DMS 273 (cell line): ENCODE measurements at regions not wholly inside any gene's neighbourhood (a gene's known extent, or its start where the extent isn't known, plus 50 kb on each side); places are given as distances from the start of the nearest gene placed in this dataset.

Experiments
- DNase-seq: peaks from one replicate; lab custom pipeline; 2025; ENCODE audit not compliant: unreplicated experiment; lab: John Stamatoyannopoulos, UW

DNA sequence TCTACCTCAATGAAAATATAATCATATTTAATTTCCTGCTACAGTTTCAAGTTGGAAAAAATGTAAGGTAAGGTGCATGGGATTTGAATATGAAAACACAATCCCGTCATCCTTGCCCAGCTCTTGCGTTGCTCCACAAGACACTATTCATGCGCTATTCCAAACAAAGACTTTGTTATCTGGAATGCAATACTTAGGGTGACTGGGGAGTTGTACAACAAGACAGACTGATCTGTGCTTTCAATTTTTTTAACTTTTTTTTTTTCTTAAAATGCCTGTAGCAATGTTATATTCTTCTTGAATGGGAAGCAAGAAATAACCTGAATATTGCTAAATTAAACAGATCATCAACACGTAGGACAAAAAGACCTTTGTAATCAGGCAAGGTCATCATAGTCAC, 1077.2 kb downstream of the TTLL7 start:
- no peak for DNase-seq

DNA sequence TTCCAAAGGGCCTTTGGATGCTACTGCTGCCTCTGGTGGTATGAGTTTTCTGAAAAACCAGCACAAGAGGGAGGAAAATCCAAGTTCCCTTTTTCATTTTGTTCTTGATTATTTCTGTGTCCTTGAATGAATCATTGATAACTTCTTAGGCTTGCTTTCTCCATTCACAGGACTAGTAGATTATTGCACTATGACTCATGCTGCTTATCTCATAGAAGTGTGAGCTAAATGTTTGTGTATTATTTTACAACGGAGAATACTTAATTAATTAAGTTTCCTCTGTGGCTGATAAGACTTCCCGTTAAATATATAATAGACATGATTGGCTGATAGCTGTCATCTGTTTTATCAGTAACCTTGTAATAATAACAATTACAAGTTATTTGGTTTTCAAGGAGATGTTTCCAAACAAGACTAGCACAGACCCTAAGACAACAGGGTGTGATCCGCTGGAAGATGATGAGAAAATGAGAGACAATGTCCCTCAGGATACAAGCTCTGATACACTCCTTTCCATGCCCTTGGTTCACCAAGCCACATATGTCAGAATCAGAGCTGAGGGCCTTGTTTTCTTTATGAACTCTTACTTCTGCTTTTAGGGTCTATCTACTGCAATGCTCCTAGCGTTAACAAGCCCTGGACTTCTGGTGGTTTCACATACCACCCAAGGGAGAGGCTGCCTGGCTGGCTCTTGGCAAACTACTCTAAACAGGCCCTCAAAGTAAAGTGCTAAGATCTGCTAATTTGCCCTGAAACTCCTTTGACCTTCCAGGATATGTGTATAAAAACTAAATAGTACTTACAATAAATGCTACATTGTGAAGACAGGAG, 1078.3 kb downstream of the TTLL7 start:
- DNase-seq = no peak

DNA sequence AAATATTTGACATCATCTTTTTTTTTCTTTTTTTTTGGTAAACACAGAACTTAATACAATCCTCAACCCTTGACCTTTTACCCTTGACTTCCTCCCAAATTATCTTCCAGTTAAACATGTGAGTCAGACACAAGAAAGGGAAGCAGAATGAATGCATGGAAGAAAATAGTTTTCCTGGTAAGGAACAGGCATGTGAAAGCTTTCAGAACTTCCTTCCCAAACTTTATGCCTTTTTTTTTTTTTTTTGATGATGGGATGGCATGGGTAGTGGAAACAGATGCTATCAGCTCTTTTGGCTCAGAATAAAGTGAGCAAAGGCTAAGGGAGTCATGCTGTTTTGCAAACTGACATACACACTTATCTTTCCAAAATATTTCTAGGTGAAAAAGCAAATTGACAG, 1079.1 kb downstream of the TTLL7 start:
- DNase-seq = no peak

DNA sequence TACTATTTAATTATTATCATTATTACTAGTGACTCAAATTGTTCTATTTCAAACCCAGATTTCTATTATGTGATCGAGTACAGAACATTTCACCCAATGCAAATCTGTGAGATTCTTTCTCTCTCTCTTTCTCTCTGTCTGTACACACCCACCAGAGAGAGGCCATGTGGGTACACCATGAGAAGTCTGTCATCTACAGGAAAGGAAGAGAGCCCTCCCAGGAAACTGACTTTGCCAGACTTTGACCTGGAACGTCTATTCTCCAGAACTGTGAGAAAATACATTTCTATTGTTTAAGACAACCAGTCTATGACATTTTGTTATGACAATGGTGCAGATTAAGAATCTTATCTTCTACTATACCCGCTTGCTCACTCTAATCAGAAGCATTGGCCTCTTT, 1091.6 kb downstream of the TTLL7 start:
- no peak for DNase-seq

DNA sequence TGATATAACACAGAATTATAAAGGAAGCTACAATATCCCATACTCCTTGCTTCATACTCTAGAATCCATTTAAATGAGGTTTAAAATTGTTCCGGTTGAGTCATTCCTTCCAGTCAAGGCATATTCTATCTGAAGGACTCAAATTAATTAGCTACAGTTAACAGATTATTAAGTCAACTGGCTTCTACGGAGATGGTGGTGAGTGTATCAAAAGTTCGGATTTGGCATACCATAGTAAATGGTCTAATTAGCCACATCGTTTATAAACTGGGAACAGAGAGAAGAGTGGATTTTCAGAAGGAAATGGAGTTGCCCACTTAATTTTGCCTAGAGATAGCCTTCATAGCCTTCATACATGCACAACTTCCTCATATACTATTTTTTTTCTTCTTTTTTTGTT, 1095.3 kb downstream of the TTLL7 start:
- DNase-seq = no peak

DNA sequence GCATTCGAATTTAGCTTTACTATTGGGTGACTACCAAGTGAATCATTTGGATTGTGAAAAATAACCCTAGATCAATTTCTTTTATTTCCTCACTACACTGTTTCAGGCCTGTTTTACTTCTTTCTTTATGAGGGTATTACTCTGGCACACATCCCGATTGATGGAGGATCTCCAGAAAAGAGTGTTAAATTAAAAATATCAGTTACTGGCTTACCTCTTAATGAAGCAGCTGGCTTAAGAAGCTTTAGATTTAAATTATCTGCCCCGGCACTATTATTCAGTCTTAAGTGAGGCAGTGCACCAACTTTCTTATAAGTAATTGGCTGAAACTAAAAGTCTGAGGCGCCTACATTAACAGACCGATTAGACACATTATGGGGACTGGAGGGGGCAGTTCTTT, 1097.4 kb downstream of the TTLL7 start:
- DNase-seq = no peak

DNA sequence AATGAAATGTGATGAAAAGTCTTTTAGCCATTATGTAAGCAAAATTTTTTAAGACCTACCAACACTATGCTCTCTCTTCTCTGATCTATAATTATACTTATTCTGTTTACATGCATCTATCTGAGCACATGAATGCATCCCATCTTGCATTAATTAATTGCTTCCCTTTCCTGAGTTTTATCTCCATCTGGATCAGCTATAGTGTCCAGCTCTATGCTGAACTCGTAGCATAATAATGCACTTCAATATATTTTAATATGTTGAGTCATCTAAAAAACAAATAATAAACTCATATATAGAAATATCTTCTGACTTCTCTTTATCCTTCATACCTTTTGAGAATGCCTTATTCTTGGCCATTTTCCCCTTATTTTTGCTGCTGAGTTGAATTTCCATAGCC, 1097.8 kb downstream of the TTLL7 start:
- DNase-seq = peak; percentile 27

DNA sequence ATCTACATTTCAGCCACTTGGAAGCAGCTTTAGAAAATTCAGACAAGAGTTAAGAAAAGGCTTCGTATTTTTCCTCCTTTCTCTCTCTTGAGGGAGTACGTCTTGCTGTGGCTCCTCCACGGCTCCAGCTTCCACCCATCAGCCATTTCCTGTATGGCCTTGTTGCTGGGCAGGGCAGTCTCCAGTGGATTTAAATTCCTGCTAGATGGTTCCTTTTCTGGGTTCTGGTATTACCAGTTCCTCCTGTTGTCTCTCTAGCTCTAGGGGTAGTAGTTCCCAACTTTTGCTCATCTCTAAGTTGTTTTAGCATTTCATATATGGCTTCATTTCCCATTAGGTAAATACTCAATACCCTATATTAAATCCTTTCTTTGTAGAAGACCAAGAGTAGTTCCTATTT, 1098.3 kb downstream of the ADGRL2 start:
- DNase-seq = no peak

DNA sequence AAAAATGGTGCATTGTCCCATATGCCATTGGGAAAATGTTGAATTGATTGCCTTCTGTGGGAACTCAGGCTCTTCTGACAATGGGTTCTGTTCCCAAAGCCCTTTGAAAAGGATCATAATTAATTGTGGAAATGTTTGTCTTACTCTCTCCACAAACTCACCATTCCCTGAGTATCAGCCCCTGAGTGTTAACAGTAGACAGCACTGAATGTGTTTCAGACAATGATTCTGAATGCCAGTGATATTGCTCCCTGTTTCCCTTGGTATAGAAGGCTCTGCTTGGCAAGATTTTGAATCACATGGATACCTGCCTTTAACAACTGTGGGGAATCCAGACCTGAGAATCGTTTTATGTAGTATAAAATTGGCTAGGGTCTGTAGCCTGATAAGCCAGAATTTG, 1096.8 kb downstream of the ADGRL2 start:
- DNase-seq = no peak

DNA sequence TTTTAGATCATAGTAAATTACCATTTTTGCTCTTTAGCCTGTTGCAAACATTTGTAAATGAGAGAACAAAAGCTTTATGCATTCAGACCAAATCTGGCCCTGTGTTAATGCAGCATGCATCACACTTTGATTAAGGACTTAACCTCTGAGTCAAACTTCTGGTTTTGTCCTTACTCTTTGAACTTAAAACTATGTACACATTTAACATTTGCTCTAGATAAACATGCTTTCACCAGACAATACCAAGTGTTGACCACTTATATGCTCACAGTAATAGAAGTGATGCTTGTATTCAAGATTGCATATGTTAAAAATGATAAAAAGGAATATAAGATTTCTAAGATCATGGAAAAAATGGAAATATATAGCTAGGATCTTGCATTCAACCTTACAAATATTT, 1095.3 kb downstream of the ADGRL2 start:
- no peak for DNase-seq

DNA sequence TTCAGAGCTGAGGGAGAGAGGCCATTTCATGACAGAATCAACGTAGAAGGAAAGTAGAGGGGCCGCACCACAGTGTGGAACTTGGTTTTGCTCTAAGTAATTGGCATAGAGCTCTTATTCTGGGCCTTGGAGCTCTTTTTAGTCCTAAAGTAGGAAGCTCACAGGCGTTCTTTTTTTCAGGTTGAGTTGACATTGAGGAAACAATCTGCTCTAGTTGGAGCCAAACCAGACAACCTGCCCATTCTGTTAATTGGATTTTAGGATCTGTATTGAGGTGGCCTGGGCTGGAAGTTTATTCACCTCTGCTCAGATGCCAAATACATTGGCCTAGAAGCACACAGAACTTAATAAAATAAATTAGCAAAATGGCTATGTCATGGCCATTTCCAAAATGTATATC, 1093.9 kb downstream of the ADGRL2 start:
- peak; percentile 43 for DNase-seq

DNA sequence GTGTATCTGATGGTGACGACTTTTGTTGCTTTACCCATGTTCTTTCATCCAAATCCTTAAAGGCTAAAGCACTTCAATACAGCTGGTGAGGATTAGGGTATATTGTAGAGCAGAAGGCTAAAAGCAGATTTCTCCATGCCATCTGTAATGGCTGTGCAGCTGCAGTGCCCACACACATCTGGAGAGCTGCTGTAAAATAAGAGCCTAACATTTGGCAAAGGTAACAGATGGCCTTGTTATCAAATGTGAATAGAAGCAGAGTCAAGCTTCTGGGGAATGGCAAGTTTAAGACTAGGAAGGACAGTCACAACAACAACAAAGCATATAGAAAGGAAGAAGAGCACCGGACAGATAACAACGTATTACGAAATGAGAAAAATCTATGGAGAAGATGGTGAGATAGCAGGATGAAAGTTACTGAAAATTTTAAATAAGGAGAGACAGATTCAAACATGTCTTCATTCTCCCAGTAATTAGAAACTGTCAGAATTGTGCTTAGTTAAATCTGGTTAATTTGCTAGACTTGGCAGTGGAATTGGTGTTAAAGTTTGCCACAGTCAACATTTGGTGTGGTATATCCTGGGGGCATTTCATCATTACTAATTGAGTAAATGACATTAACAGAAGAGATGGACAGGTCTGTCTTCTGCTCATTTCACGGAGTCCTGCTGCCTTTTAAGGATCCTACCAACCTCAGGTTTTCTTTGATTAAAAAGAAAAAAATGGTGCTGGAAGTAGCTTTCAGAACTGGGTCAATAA, 1093.2 kb downstream of the ADGRL2 start:
- peak; percentile 86 for DNase-seq

DNA sequence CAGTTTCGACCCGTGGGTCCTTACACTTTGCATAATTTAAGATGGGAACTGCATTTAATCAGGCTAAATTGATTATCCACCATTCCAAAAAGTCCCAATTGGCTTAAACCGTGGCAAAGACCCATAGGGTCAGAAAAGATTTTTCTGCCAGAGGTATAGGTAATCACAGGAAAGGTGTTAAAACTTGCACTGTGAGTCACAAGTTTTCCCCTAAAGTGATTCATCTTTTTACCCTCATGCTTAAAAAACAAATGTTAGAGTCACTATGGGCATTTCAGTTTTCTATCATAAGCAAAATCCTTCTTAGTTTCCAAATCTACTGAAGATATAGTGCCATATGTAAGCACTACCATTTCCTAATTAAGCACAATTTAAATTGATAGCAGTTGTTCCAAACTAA, 1079.8 kb downstream of the ADGRL2 start:
- DNase-seq = no peak

DNA sequence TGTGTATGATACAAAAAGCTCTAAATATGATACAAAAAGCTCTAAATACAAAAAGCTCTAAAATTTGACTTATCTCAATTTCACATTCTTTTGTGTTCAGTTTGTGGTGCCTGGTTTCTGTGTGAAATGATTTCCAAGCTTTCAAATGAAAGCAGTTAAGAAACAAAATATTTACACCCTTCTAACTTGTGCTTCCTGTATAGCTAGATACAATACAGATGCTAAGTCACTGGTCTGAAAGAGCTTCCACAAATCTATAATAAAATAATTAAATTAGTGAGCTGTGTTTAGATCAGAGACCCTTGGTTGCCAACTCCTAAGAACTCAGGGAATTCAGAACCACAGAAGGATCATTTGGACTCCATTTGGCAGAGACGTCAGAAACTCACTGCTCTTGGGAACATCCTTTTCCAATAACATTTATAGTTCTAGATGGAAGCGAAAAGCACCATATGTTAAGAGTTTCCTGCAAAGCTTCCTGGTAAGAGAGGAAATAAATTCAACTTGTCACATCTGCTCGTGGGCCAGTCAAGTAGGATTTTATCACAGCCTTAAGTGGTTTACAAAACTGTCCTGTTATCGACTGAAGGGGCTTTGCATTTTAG, 1079.1 kb downstream of the ADGRL2 start:
- DNase-seq = peak; percentile 47

DNA sequence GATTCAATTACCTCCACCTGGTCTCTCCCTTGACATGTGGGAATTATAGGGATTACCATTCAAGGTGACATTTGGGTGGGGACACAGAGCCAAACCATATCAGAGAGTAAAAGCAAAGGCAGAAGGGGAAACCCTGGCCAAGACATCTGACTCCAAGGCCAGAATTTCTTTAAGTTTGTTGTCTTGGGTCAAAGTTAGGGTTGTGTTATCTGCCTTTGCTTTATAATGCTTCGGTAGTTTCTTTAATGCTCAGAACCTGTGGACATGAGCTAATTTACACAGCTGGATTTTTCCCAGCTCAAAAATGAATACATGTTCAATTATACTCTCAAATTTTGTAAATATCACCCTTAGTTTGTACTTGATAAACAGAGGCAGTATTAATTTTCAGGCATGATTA, 1074.4 kb downstream of the ADGRL2 start:
- no peak for DNase-seq

DNA sequence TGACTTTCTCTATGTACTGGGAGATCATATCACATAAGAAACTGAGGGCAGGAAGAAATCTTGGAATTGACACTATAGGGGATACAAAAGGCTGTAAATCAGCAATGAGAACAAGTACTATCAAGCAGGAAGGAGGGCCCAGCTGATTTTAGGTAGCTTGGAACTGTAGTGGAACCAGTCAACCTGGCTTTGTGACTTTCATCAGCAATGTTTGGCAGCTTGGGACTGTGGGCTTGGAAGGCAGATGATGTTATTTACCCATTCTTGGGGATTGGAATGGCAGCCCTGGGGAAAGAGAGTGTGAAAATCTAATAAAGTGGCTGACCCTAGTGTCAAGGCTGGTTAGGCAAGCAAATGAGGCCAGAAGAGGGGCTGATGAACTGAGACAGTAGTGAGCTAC, 1073.3 kb downstream of the ADGRL2 start:
- no peak for DNase-seq

DNA sequence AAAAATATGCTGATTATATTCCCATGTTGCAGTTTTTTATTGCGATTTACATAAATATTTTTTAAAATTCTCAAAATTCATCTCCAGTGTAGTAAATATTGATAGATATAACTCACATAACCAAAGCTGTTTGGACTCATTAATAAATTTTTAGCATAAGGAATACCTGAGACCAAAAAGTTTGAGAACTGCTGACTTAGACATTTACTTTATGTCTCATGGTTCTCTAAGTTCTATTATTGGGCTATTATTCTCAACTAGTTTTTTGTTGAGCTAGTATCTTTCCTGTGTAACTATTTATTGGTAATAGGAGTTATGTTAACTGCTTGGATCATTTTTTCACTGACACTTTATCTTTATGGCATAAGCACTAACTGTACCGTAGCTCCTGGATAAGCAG, 1069.6 kb downstream of the ADGRL2 start:
- no peak for DNase-seq

DNA sequence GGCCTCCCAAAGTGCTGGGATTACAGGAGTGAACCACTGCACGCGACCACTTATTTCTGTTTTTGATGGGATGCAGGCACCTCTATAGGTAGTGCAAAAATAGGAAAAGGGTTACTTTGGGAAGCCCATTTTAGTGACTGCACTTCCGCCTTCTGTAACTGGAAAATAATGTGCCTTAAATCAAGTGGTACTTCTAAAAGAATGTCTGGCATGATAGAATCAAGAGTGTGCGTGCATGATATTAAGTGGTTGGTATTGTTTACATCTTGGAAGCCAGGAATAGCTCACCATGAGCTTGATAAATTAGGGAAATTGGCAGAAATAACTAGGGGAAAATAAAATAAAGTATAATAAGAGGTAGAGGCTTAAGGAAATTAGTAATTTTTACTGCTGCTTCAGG, 1067.0 kb downstream of the ADGRL2 start:
- DNase-seq = no peak

DNA sequence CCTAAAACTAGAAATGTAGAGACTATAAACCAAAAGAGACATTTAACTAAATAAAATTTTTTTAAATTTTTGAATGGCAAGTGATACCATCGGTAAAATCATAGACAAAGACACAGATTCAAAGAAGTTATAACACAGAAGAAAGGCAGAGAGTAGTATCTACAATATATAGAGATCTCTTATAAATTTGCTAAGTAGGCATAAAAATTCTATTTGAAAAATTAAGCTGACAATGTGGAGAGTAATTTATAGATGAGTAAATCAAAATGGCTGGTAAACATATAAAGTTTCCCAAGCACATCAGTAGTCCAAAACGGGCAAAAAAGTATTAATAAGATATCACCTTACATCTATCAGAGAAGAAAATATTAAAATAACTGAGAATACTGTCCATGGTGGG, 1061.0 kb downstream of the ADGRL2 start:
- no peak for DNase-seq

DNA sequence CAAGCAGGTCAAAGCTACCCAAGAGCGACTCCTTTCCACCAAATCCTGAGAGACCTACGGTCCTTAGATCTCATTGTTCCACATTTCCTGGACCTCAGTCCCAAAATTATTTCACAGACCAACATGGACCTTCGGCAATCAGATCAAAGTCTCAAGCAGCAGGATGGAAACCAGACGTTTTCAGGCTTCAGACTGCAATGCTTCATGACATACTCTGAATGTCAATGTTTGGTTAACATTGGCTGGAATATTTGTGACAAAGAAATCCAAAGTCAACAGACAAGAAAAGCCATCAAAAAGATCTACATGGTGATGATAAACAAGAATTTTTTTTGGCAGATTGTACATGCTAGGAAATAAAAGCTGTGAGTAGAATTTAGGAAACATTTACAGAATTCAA, 1057.3 kb downstream of the ADGRL2 start:
- DNase-seq = no peak

DNA sequence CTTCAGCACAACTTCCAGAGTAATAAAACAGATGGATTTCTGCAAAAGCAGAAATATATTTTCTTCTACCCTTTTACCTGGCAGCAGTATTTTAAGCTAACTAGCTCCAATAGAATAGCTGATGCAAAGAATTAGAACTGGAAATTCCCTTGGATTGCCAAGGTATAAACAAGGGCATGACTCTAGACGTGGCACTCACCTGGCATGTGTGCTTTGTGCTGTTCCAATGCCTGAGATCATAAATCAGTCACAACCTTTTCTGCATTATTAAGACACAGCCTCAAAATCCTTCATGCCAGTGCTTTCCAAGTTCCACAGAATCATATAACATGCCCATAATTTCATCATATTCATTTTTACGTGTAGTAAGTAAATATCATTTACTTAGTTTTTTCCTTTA, 1048.7 kb downstream of the ADGRL2 start:
- DNase-seq = no peak

DNA sequence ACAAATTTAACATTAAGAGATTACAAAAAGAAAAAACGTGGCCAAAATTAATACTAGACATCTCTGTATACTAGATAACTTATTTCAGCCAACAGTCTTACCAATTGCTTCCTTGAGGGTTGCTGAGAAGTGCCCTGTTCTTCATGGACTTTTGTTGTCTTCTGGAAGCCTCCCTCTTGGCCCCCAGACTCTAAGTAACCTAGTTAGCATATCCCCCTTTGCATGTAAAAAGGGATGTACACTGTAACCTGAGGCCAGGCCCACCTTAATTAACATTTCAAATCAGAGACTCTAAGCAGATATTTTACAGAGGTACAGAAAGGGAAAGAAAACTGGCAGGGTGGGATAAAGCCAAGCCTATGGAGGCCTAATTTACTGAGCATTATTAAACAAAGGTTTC, 1047.3 kb downstream of the ADGRL2 start:
- no peak for DNase-seq
